Smooth muscle cell (in vitro differentiated cells): ENCODE measurements at regions not wholly inside any gene's neighbourhood (a gene's known extent, or its start where the extent isn't known, plus 50 kb on each side); places are given as distances from the start of the nearest gene placed in this dataset.

ENCODE experiments used
- DNase-seq: peaks from one replicate; lab custom pipeline; 2025; ENCODE audit not compliant: unreplicated experiment; lab: John Stamatoyannopoulos, UW
- H2AFZ ChIP-seq: fragments of 200-600 bp; sonication (generic); 2 replicates; pipeline ENCODE4 v1.6.0; 2016; ENCODE audit warnings: antibody characterized with exemption, low read depth, mild to moderate bottlenecking
- H3F3A ChIP-seq: fragments of 200-600 bp; sonication (generic); 2 replicates; pipeline ENCODE4 v1.6.0; 2017; ENCODE audit warnings: antibody characterized with exemption, low read depth
- H3K27ac ChIP-seq: fragments of 200-600 bp; sonication (generic); 2 replicates; pipeline ENCODE4 v1.5.1; 2016; ENCODE audit warnings: low read depth, mild to moderate bottlenecking
- H3K27me3 ChIP-seq: fragments of 200-600 bp; sonication (generic); 2 replicates; pipeline ENCODE4 v1.6.1; 2016; ENCODE audit warnings: low read depth, mild to moderate bottlenecking
- H3K36me3 ChIP-seq: fragments of 200-600 bp; sonication (generic); 2 replicates; pipeline ENCODE4 v1.5.1; 2016; ENCODE audit warnings: low read depth
- H3K4me1 ChIP-seq: fragments of 200-600 bp; sonication (generic); 2 replicates; pipeline ENCODE4 v1.5.1; 2016; ENCODE audit warnings: low read depth
- H3K4me2 ChIP-seq: fragments of 200-600 bp; sonication (generic); 2 replicates; pipeline ENCODE4 v1.6.0; 2016; ENCODE audit warnings: mild to moderate bottlenecking
- H3K4me3 ChIP-seq: fragments of 200-600 bp; sonication (generic); 2 replicates; pipeline ENCODE4 v1.5.1; 2016; ENCODE audit warnings: mild to moderate bottlenecking
- H3K79me2 ChIP-seq: fragments of 200-600 bp; sonication (generic); 2 replicates; pipeline ENCODE4 v1.6.0; 2016; ENCODE audit warnings: low read depth, mild to moderate bottlenecking
- H3K9ac ChIP-seq: fragments of 200-600 bp; sonication (generic); 2 replicates; pipeline ENCODE4 v1.6.0; 2016; ENCODE audit warnings: low read depth
- H3K9me3 ChIP-seq: fragments of 200-600 bp; sonication (generic); replicated peaks from 2 replicates; pipeline ENCODE4 v1.5.1; 2016; ENCODE audit warnings: low read depth
- H4K20me1 ChIP-seq: fragments of 200-600 bp; sonication (generic); 2 replicates; pipeline ENCODE4 v1.6.0; 2016; ENCODE audit warnings: low read depth
- CTCF ChIP-seq: fragments of 200-600 bp; sonication (generic); IDR thresholded peaks from 2 replicates; pipeline ENCODE4 v1.5.1; 2017; ENCODE audit warnings: borderline replicate concordance, mild to moderate bottlenecking, antibody characterized with exemption; ENCODE audit not compliant: insufficient read depth, poor library complexity, severe bottlenecking
- WGBS: methylation state at CpG from one replicate; pipeline ENCODE4 v1.1.7; 2016; ENCODE audit warnings: low lambda C conversion rate; 5-methylcytosine and 5-hydroxymethylcytosine counted together

- no peaks in the 10 kb centered on the region for H3K9me3 ChIP-seq
- no peaks in the 10 kb centered on the region for H3K27me3 ChIP-seq
- H2AFZ ChIP-seq: no peak overlapping the region
- no peak overlapping the region for H3K27ac ChIP-seq
- DNase-seq: no peak
- H3K79me2 ChIP-seq: no peaks in the 10 kb centered on the region
- no peak overlapping the region for H3K4me3 ChIP-seq
- no peaks in the 10 kb centered on the region for H4K20me1 ChIP-seq
- H3F3A ChIP-seq: no peaks in the 10 kb centered on the region
- no peak for TF ChIP-seq CTCF
- WGBS: 91% methylated on average over 2 of the region's 2 CpGs
- no peaks in the 10 kb centered on the region for H3K4me1 ChIP-seq
- no peak overlapping the region for H3K4me2 ChIP-seq
- H3K36me3 ChIP-seq: no peaks in the 10 kb centered on the region
- H3K9ac ChIP-seq: no peak overlapping the region
These were observed 608.7 kb downstream of the DNAJB9 start for GRCh38 chr7:109178342-109178741.

GRCh38 chr7:109179601-109180000, 609.9 kb downstream of the DNAJB9 start:
- no peaks in the 10 kb centered on the region for H3K36me3 ChIP-seq

GRCh38 chr7:109190766-109191398, 621.2 kb downstream of the DNAJB9 start:
- Histone ChIP-seq H2AFZ (no peak overlapping the region), H3K4me2 (no peak overlapping the region), H3F3A (no peaks in the 10 kb centered on the region), H3K4me3 (no peak overlapping the region), H3K9me3 (no peaks in the 10 kb centered on the region), H3K27me3 (no peaks in the 10 kb centered on the region), H3K4me1 (no peaks in the 10 kb centered on the region), H4K20me1 (no peaks in the 10 kb centered on the region), H3K9ac (no peak overlapping the region), H3K36me3 (no peaks in the 10 kb centered on the region), H3K79me2 (no peaks in the 10 kb centered on the region), H3K27ac (no peak overlapping the region)
- no peak for DNase-seq
- TF ChIP-seq CTCF: no peak
- 95% methylated on average over 2 of the region's 2 CpGs for WGBS

More at GRCh38 chr7:109179601-109180000, 609.9 kb downstream of the DNAJB9 start:
- Histone ChIP-seq H3K9ac (no peak overlapping the region), H3K79me2 (no peaks in the 10 kb centered on the region), H4K20me1 (no peaks in the 10 kb centered on the region), H3K27me3 (no peaks in the 10 kb centered on the region), H3K4me1 (no peaks in the 10 kb centered on the region), H3K27ac (no peak overlapping the region), H3K4me2 (no peak overlapping the region), H3K4me3 (no peak overlapping the region), H2AFZ (no peak overlapping the region), H3K9me3 (no peaks in the 10 kb centered on the region), H3F3A (no peaks in the 10 kb centered on the region)
- WGBS: 82% methylated on average over 3 of the region's 3 CpGs
- TF ChIP-seq CTCF: no peak
- no peak for DNase-seq

- no peak overlapping the region for H2AFZ ChIP-seq
- H3K4me2 ChIP-seq: no peak overlapping the region
- H3K79me2 ChIP-seq: no peaks in the 10 kb centered on the region
- WGBS: 90% methylated on average over 2 of the region's 2 CpGs
- H3F3A ChIP-seq: no peaks in the 10 kb centered on the region
- H3K4me1 ChIP-seq: no peaks in the 10 kb centered on the region
- no peak overlapping the region for H3K27ac ChIP-seq
- no peak overlapping the region for H3K9ac ChIP-seq
- H3K9me3 ChIP-seq: no peaks in the 10 kb centered on the region
- DNase-seq: no peak
- H3K4me3 ChIP-seq: no peak overlapping the region
- no peaks in the 10 kb centered on the region for H3K36me3 ChIP-seq
- no peaks in the 10 kb centered on the region for H4K20me1 ChIP-seq
- no peak for TF ChIP-seq CTCF
- no peaks in the 10 kb centered on the region for H3K27me3 ChIP-seq
These were observed 636.5 kb downstream of the DNAJB9 start for GRCh38 chr7:109206196-109206595.
